A549 (cell line): ENCODE measurements at regions not wholly inside any gene's neighbourhood (a gene's known extent, or its start where the extent isn't known, plus 50 kb on each side); places are given as distances from the start of the nearest gene placed in this dataset.

Experiments
- POLR2A ChIP-seq: IDR thresholded peaks from 2 replicates; pipeline ENCODE4 v1.6.1; 2012; ENCODE audit warnings: mild to moderate bottlenecking, low read length
- RCOR1 ChIP-seq: fragments of 150-350 bp; IDR thresholded peaks from 2 replicates; pipeline ENCODE4 v1.6.1; 2014; ENCODE audit warnings: antibody characterized with exemption, low read length, low read depth

GRCh38 chr3:26894443-26894842, 271.9 kb downstream of the LRRC3B start:
- TF ChIP-seq RCOR1 (no peak), POLR2A (no peak)
